ENCODE measurements at regions not wholly inside any gene's neighbourhood (a gene's known extent, or its start where the extent isn't known, plus 50 kb on each side); places are given as distances from the start of the nearest gene placed in this dataset.

- Histone ChIP-seq H3K23me2 (ENCODE audit: low read depth, low read length) (no peaks in the 10 kb centered on the region), H3K18ac (ENCODE audit: extremely low read depth, low read length) (no peak overlapping the region), H2BK120ac (replicated peaks; ENCODE audit: low read depth, low read length) (no peak overlapping the region), H3K4me2 (ENCODE audit: insufficient read depth in 1 of 2, low read depth in 2 of 2, low read length in 2 of 2) (no peak overlapping the region), H3K23ac (ENCODE audit: insufficient read length) (no peak overlapping the region), H3K4me1 (replicated peaks in 1 of 4; ENCODE audit: control insufficient read depth in 3 of 4, insufficient read depth in 4 of 4, low read length in 3 of 4) (no peaks in the 10 kb centered on the region), H2BK15ac (ENCODE audit: low read length) (no peak overlapping the region), H3K36me3 (ENCODE audit: control insufficient read depth in 2 of 4, insufficient read depth in 4 of 4, low read length in 3 of 4) (no peaks in the 10 kb centered on the region), H4K5ac (ENCODE audit: insufficient read length, low read depth, low read length) (no peak overlapping the region), H2BK12ac (ENCODE audit: low read depth, low read length) (no peak overlapping the region), H3K27ac (ENCODE audit: low read depth, low read length) (no peak overlapping the region), H3K56ac (replicated peaks; ENCODE audit: insufficient read length, low read depth, low read length) (no peak overlapping the region), H2AFZ (ENCODE audit: low read length) (no peak overlapping the region), H3K9ac (replicated peaks in 1 of 4; ENCODE audit: extremely low read depth in 1 of 4, low read depth in 3 of 4, low read length in 3 of 4) (no peak overlapping the region), H2BK20ac (ENCODE audit: low read length) (no peak overlapping the region), H3K9me3 (ENCODE audit: insufficient read depth in 2 of 2, low read depth in 1 of 2, low read length in 1 of 2) (no peaks in the 10 kb centered on the region), H3K79me2 (ENCODE audit: control insufficient read depth in 1 of 2, insufficient read depth in 2 of 2, low read length in 2 of 2) (no peaks in the 10 kb centered on the region), H3K27me3 (replicated peaks in 1 of 4; ENCODE audit: control insufficient read depth in 3 of 4, extremely low read depth in 1 of 4, insufficient read depth in 3 of 4, low read length in 3 of 4) (no peaks in the 10 kb centered on the region), H4K8ac (ENCODE audit: extremely low read depth, insufficient read depth, low read length) (no peak overlapping the region), H3K79me1 (ENCODE audit: low read depth, low read length) (no peaks in the 10 kb centered on the region), H3K4me3 (ENCODE audit: extremely low read depth in 1 of 4, insufficient read depth in 2 of 4, low read depth in 3 of 4, low read length in 4 of 4) (no peak overlapping the region), H4K91ac (replicated peaks; ENCODE audit: insufficient read length, low read length) (no peak overlapping the region), H2BK5ac (ENCODE audit: low read depth, low read length) (no peak overlapping the region), H2AK5ac (ENCODE audit: low read depth, low read length) (no peak overlapping the region), H4K20me1 (replicated peaks in 1 of 2; ENCODE audit: control insufficient read depth in 1 of 2, insufficient read depth in 2 of 2, low read length in 2 of 2) (no peaks in the 10 kb centered on the region), H3K4ac (replicated peaks; ENCODE audit: insufficient read length, low read depth, low read length) (peak overlapping the region; percentile 36), H3K14ac (ENCODE audit: insufficient read length) (no peak overlapping the region)
- DNase-seq (ENCODE audit: low read depth in 1 of 2, low spot score in 2 of 2) (no peak), FAIRE-seq (no peak)
- TF ChIP-seq NRF1 (IDR thresholded peaks at IDR 0.05; ENCODE audit: low read depth, low read length): no peak
- no peak for TF ChIP-seq CHD2 (IDR thresholded peaks at IDR 0.05; ENCODE audit: low read length)
- no peak for TF ChIP-seq FOSL1 (IDR thresholded peaks at IDR 0.05; ENCODE audit: insufficient read depth, low read depth, low read length)
- TF ChIP-seq SAP30 (IDR thresholded peaks at IDR 0.05; ENCODE audit: insufficient read depth, insufficient replicate concordance, low read length): no peak
- TF ChIP-seq POLR2A (IDR thresholded peaks at IDR 0.05; ENCODE audit: control extremely low read depth in 1 of 2, low read depth in 2 of 2, low read length in 2 of 2): no peak
- TF ChIP-seq TBP (IDR thresholded peaks at IDR 0.05; ENCODE audit: low read depth, low read length): no peak
- no peak for TF ChIP-seq HDAC2 (IDR thresholded peaks at IDR 0.05; ENCODE audit: borderline replicate concordance in 1 of 2, low read depth in 2 of 2, low read length in 2 of 2)
- TF ChIP-seq TAF7 (optimal IDR thresholded peaks at IDR 0.05; ENCODE audit: borderline replicate concordance, low read depth, low read length): no peak
- TF ChIP-seq RBBP5 (IDR thresholded peaks at IDR 0.05; ENCODE audit: borderline replicate concordance, low read depth, low read length): no peak
- ChIA-PET POLR2A (ENCODE audit: partially characterized antibody) (no interaction called here), CTCF (ENCODE audit: partially characterized antibody) (no interaction called here)
Observed at GRCh38 chr10:88067737-88068136, 204.3 kb downstream of the PTEN start.

Data from H1 (cell line).